ENCODE measurements at regions not wholly inside any gene's neighbourhood (a gene's known extent, or its start where the extent isn't known, plus 50 kb on each side); places are given as distances from the start of the nearest gene placed in this dataset.

DNA sequence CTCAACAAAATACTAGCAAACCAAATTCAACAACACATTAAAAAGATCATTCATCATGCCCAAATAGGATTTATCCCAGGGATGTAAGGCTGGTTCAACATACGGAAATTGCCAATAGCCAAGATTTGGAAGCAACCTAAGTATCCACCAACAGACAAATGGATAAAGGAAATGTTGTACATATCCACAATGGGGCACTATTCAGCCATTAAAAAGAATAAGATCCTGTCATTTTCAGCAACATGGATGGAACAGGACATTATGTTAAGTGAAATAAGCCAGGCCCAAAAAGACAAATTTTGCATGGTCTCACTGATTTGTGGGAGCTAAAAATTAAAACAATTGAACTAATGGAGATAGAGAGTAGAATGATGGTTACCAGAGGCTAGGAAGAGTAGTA is 82.0 kb upstream of the FAM241A start:
- no peak overlapping the region for H3K4me2 ChIP-seq (ENCODE audit: insufficient read depth, low read length)
- ATAC-seq (ENCODE audit: insufficient read depth, low read depth) (no peak), DNase-seq (no peak)
- no peaks in the 10 kb centered on the region for H4K20me1 ChIP-seq (ENCODE audit: insufficient read depth, low read length)
- H3K36me3 ChIP-seq (ENCODE audit: insufficient read depth, low read length): no peaks in the 10 kb centered on the region
- H3K9ac ChIP-seq (ENCODE audit: low read depth, low read length): no peak overlapping the region
- no peak overlapping the region for H3K27ac ChIP-seq (ENCODE audit: low read length)
- no peaks in the 10 kb centered on the region for H3K79me2 ChIP-seq (ENCODE audit: insufficient read depth, low read length)
- H3K4me1 ChIP-seq (ENCODE audit: insufficient read depth, low read length): no peaks in the 10 kb centered on the region
- H3K27me3 ChIP-seq (ENCODE audit: insufficient read depth, low read length, poor library complexity): no peaks in the 10 kb centered on the region
- TF ChIP-seq CTCF (IDR thresholded peaks at IDR 0.05; ENCODE audit: borderline replicate concordance, extremely low read depth, low read length, poor library complexity, severe bottlenecking) (peak; percentile 14), EZH2 (IDR thresholded peaks at IDR 0.05; ENCODE audit: borderline replicate concordance, low read depth, low read length, severe bottlenecking) (no peak)
- H2AFZ ChIP-seq (ENCODE audit: low read depth, low read length): no peak overlapping the region
- no peaks in the 10 kb centered on the region for H3K9me3 ChIP-seq (ENCODE audit: insufficient read depth, low read length, severe bottlenecking)
- H3K4me3 ChIP-seq (ENCODE audit: low read depth in 1 of 2, low read length in 2 of 2): no peak overlapping the region

- no peak for DNase-seq
- Histone ChIP-seq H3K4me3 (ENCODE audit: low read depth in 1 of 2, low read length in 2 of 2) (no peak overlapping the region), H3K27ac (ENCODE audit: low read length) (no peak overlapping the region), H3K9me3 (ENCODE audit: insufficient read depth, low read length, severe bottlenecking) (no peaks in the 10 kb centered on the region), H3K9ac (ENCODE audit: low read depth, low read length) (no peak overlapping the region), H3K79me2 (ENCODE audit: insufficient read depth, low read length) (no peaks in the 10 kb centered on the region), H3K4me1 (ENCODE audit: insufficient read depth, low read length) (no peaks in the 10 kb centered on the region), H3K36me3 (ENCODE audit: insufficient read depth, low read length) (no peaks in the 10 kb centered on the region), H2AFZ (ENCODE audit: low read depth, low read length) (no peak overlapping the region), H4K20me1 (ENCODE audit: insufficient read depth, low read length) (no peaks in the 10 kb centered on the region), H3K4me2 (ENCODE audit: insufficient read depth, low read length) (no peak overlapping the region), H3K27me3 (ENCODE audit: insufficient read depth, low read length, poor library complexity) (no peaks in the 10 kb centered on the region)
- no peak for ATAC-seq (ENCODE audit: insufficient read depth, low read depth)
- TF ChIP-seq EZH2 (IDR thresholded peaks at IDR 0.05; ENCODE audit: borderline replicate concordance, low read depth, low read length, severe bottlenecking) (no peak), CTCF (IDR thresholded peaks at IDR 0.05; ENCODE audit: borderline replicate concordance, extremely low read depth, low read length, poor library complexity, severe bottlenecking) (no peak)
These were observed 76.1 kb upstream of the FAM241A start for GRCh38 chr4:112069110-112069509.

DNA sequence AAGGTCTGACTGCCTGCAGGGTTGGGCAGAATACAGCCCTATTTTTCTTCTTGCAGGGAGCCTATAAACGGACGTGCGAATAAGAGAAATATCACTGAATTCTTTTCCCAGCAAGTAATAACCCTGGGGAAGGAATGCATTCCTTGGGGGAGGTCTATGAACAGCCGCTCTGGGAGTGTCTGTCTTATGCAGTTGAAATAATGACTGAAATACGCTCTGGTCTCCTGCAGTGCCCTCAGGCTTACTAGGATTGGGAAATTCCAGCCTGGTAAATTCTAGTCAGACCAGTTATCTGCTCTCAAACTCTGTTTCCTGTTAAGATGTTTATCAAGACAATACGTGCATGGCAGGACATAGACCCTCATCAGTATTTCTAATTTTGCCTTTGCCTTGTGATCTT is 72.1 kb upstream of the FAM241A start:
- H3K9me3 ChIP-seq (ENCODE audit: insufficient read depth, low read length, severe bottlenecking): no peaks in the 10 kb centered on the region
- no peaks in the 10 kb centered on the region for H3K36me3 ChIP-seq (ENCODE audit: insufficient read depth, low read length)
- ATAC-seq (ENCODE audit: insufficient read depth, low read depth): no peak
- DNase-seq: no peak
- H3K27me3 ChIP-seq (ENCODE audit: insufficient read depth, low read length, poor library complexity): no peaks in the 10 kb centered on the region
- H2AFZ ChIP-seq (ENCODE audit: low read depth, low read length): no peak overlapping the region
- H3K4me1 ChIP-seq (ENCODE audit: insufficient read depth, low read length): no peaks in the 10 kb centered on the region
- H3K9ac ChIP-seq (ENCODE audit: low read depth, low read length): no peak overlapping the region
- no peak overlapping the region for H3K4me2 ChIP-seq (ENCODE audit: insufficient read depth, low read length)
- no peak overlapping the region for H3K27ac ChIP-seq (ENCODE audit: low read length)
- no peak overlapping the region for H3K4me3 ChIP-seq (ENCODE audit: low read depth in 1 of 2, low read length in 2 of 2)
- no peaks in the 10 kb centered on the region for H4K20me1 ChIP-seq (ENCODE audit: insufficient read depth, low read length)
- TF ChIP-seq CTCF (IDR thresholded peaks at IDR 0.05; ENCODE audit: borderline replicate concordance, extremely low read depth, low read length, poor library complexity, severe bottlenecking) (no peak), EZH2 (IDR thresholded peaks at IDR 0.05; ENCODE audit: borderline replicate concordance, low read depth, low read length, severe bottlenecking) (no peak)
- no peaks in the 10 kb centered on the region for H3K79me2 ChIP-seq (ENCODE audit: insufficient read depth, low read length)

Measured in DND-41 (cell line).